Brain microvascular endothelial cell (primary cell): ENCODE measurements at regions not wholly inside any gene's neighbourhood (a gene's known extent, or its start where the extent isn't known, plus 50 kb on each side); places are given as distances from the start of the nearest gene placed in this dataset.

Experiments
- DNase-seq: peaks from one replicate; pipeline ENCODE4 v3.0.0-alpha.2; 2020
- H3K27ac ChIP-seq: fragments of 250-450 bp; sonication (Bioruptor Pico); 2 replicates; pipeline ENCODE4 v1.5.1; 2020; ENCODE audit warnings: mild to moderate bottlenecking, moderate library complexity
- H3K27me3 ChIP-seq: fragments of 250-450 bp; sonication (Bioruptor Pico); replicated peaks from 2 replicates; pipeline ENCODE4 v1.5.1; 2020; ENCODE audit warnings: mild to moderate bottlenecking
- H3K36me3 ChIP-seq: fragments of 250-450 bp; sonication (Bioruptor Pico); replicated peaks from 2 replicates; pipeline ENCODE4 v1.5.1; 2020; ENCODE audit warnings: mild to moderate bottlenecking
- H3K4me3 ChIP-seq: 2 replicates; pipeline ENCODE4 v1.5.1; 2011; ENCODE audit warnings: low read depth, mild to moderate bottlenecking, control low read depth, low read length, moderate library complexity
- CTCF ChIP-seq: IDR thresholded peaks from 2 replicates; pipeline ENCODE4 v1.5.1; 2011; ENCODE audit warnings: low read depth, mild to moderate bottlenecking, moderate library complexity, low read length, control low read depth, inconsistent platforms; ENCODE audit errors: missing control alignments
- in situ Hi-C: cut with HindIII; loops from 2 replicates; pipeline ENCODE4 v1.10.0; 2017; ENCODE audit warnings: low sequenced_read_pairs, low pct_ligation_motif_present

DNA sequence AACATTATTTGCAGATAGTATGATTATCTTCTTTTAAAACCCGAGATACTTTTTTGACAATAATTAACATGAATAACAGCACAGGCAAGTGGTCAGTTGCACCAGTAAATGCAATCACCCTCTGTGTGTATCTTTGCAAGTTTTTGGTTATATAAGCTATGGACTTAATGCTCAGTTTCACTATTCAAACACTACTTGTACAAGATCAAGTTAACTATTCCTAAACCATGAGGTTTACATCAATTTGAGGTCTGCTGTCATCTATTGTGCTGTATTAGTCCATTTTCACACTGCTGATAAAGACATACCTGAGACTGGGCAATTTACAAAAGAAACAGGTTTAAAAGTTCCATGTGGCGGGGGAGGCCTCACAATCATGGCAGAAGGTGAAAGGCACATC lies 323.2 kb downstream of the NR4A2 start:
- no peak for TF ChIP-seq CTCF
- Histone ChIP-seq H3K4me3 (no peak overlapping the region), H3K27me3 (no peaks in the 10 kb centered on the region), H3K27ac (no peak overlapping the region), H3K36me3 (no peaks in the 10 kb centered on the region)
- in situ Hi-C loops: no loop called here
- no peak for DNase-seq

- in situ Hi-C loops: no loop called here
- TF ChIP-seq CTCF: no peak
- Histone ChIP-seq H3K36me3 (no peaks in the 10 kb centered on the region), H3K4me3 (no peak overlapping the region), H3K27me3 (no peaks in the 10 kb centered on the region), H3K27ac (no peak overlapping the region)
- DNase-seq: no peak
These were observed 325.6 kb downstream of the NR4A2 start for GRCh38 chr2:156006721-156007618.

DNA sequence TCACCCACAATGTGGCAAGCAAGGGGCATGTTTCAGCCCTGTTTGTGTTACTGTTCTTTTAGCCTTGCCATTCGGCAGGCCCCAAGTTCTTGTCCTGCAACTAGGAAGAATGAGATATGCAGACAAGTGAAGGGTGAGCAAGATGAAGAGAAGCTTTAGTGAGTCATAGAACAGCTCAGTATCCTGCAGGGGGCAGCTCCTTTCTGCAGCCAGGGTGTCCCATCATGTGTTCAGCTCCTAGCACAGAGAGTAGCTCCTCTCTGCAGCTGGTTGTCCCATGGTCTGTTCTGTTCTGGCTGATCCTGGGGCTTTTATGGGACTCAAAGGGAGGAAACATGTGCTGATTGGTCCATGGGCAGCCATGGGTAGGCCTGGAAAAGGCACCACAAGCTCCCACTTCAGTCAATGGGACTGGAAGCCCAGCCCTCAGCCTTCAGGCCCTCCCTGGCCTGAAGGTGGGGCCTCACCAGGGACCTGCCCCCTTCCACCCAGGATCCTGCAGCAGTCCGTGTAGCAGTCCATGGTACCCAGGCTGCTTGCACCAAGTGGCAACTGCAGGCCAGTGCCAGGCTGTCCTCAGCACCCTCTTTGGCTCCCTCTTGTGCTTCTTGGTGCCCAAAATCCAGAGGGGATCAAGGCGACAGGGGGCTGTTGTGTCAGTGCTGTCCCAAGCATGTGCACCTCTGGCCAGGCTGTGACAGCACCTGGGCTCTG lies 326.4 kb downstream of the NR4A2 start:
- Histone ChIP-seq H3K27ac (no peak overlapping the region), H3K27me3 (no peaks in the 10 kb centered on the region), H3K36me3 (no peaks in the 10 kb centered on the region), H3K4me3 (no peak overlapping the region)
- peak; percentile 1 for DNase-seq
- TF ChIP-seq CTCF: peak; percentile 42
- in situ Hi-C loops: no loop called here

DNA sequence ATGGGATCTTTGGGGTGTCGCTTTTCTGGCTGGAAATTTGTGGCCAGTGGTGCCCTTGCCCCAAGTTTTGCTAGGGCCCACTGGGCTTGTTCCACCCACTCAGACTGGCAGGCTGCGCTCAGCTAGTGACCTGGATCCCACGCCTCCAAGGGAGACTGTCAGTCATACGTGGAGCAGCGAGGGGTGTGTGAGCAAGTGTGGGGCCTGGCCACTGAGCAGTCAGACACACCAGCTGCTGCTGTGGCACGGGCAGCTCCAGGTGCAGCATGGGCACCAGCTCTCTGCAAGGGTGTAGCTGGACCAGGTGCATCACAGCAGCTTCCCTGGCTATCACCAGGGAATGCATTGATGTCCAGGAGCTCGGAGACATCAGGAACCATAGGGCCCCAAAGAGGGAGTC lies 327.0 kb downstream of the NR4A2 start:
- in situ Hi-C loops: no loop called here
- H3K36me3 ChIP-seq: no peaks in the 10 kb centered on the region
- H3K27ac ChIP-seq: no peak overlapping the region
- H3K4me3 ChIP-seq: no peak overlapping the region
- DNase-seq: no peak
- no peak for TF ChIP-seq CTCF
- H3K27me3 ChIP-seq: no peaks in the 10 kb centered on the region

DNA sequence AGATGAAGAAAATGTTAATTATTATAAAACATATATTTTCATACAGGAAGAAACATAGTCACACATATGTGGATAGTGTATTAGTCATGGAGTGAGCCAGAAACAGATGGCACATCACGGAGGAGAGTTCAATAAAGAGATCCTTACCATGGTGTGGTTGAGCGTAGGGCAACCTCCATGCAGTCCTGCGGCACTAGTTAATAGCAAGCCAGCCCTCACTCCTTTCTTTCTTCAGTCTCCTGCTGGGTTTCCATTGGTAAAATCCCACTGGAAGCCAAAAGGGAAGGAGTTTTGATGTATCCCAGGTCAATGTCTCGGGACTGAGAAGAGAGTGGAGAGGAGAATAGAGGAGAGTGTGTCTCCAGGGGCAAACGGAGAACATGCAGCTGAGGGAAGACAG lies 328.1 kb downstream of the NR4A2 start:
- Histone ChIP-seq H3K27me3 (no peaks in the 10 kb centered on the region), H3K36me3 (no peaks in the 10 kb centered on the region), H3K4me3 (no peak overlapping the region), H3K27ac (no peak overlapping the region)
- DNase-seq: no peak
- TF ChIP-seq CTCF: no peak
- in situ Hi-C loops: no loop called here
